Adrenal gland (tissue), 9 donors: ENCODE measurements at regions not wholly inside any gene's neighbourhood (a gene's known extent, or its start where the extent isn't known, plus 50 kb on each side); places are given as distances from the start of the nearest gene placed in this dataset.

Experiments used
- DNase-seq, 7 donors: peaks; one replicate each; pipeline ENCODE4 v3.0.0-alpha.2; 2019 to 2020
- H3K27ac ChIP-seq, 5 donors: fragments of 200-600 bp; sonication (generic) in 4 of 5; 1 replicate in 3 of 5; 2 replicates in 2 of 5; pipeline versions ENCODE4 v1.5.1 to v1.8.0; 2016 to 2020; ENCODE audit warnings: mild to moderate bottlenecking in 1 of 5
- H3K27me3 ChIP-seq: fragments of 200-600 bp; 2 replicates; pipeline ENCODE4 v1.8.0; 2021
- H3K36me3 ChIP-seq, 2 donors: fragments of 200-600 bp; replicated peaks in 1 of 2; 1 replicate in 1 of 2; 2 replicates in 1 of 2; pipeline versions ENCODE4 v1.5.1 to v1.8.0; 2018 to 2022
- H3K4me1 ChIP-seq, 2 donors: fragments of 200-600 bp; replicated peaks in 1 of 2; 1 replicate in 1 of 2; 2 replicates in 1 of 2; pipeline versions ENCODE4 v1.5.1 to v1.8.0; 2018 to 2021
- H3K4me3 ChIP-seq, 4 donors: fragments of 200-600 bp; sonication (generic) in 3 of 4; one replicate each; pipeline ENCODE4 v1.5.1; 2016 to 2018
- H3K9me3 ChIP-seq, 3 donors: fragments of 200-600 bp; sonication (generic) in 1 of 3; replicated peaks in 1 of 3; 1 replicate in 2 of 3; 2 replicates in 1 of 3; pipeline versions ENCODE4 v1.5.1 to v1.8.0; 2016 to 2021
- POLR2A ChIP-seq, 2 donors: fragments of 450-650 bp; IDR thresholded peaks; one replicate each; pipeline ENCODE4 v1.6.1; 2017; ENCODE audit warnings: antibody characterized with exemption in 2 of 2, mild to moderate bottlenecking in 2 of 2, moderate library complexity in 1 of 2
- WGBS, 4 donors: extraction: QIAGEN DNeasy Blood & Tissue Kit in 2 of 4; methylation state at CpG; one replicate each; pipeline versions ENCODE4 v1.1.5 to v1.1.7; 2013 to 2017; 5-methylcytosine and 5-hydroxymethylcytosine counted together
- intact Hi-C, 2 donors: fragments of 100-400 bp; cut with DNase I; formaldehyde crosslinking; loops; one replicate each; pipeline versions ENCODE4 v1.14.1 to v1.15.0; 2022 to 2023
- TF ChIP-seq, protein P1 (sequence below), 6 experiments: fragments of 450-650 bp in 4 of 6; fragments of 200-600 bp in 2 of 6; sonication (generic) in 1 of 6; IDR thresholded peaks; 1 replicate in 5 of 6; 2 replicates in 1 of 6; pipeline versions ENCODE4 v1.5.1 to v1.8.0; 2016 to 2021; ENCODE audit warnings: antibody characterized with exemption in 6 of 6, mild to moderate bottlenecking in 2 of 6, moderate library complexity in 1 of 6
- donor health status: healthy with polysubstance abuse.
- donor health status: Bipolar disorder and iron deficiency.
- donor health status: DM: yes; HTN: yes; CAD: no.
- donor health status: DM: no; HTN: no; CAD: no.
- donor health status: DM: no; HTN: no; CAD: no.

DNA sequence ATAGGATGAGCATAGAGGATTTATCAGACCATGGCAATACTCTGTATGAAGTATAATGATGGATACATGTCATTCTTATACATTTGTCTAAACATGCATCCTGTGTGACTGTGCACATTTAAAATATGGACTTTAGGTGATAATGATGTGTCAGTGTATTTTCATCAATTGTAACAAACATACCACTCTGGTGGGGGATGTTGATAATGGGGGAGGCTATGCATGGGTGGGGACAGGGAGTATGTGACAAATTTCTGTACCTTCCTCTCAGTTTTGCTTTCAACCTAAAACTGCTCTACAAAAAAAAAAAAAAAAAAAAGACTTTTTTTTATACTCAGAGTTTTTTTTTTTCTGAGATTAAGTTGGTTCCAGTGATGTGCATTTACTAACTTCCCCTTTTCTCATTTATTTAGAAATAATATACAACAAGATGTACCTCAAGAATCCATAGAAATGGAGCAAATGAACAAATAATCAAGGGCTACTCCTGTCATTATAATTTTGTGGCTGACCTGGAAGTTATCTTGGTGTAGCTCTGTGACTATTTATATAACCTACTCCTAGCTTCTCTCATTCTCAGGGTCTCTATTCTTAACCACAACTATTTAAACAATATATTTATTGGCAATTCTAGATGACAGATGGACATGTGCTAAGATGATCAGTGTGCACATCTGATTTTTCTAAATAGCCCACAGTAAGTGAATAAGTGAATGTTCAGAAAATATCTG, 108.9 kb upstream of the ITGA4 start:
- H3K4me1 ChIP-seq = no peaks in the 10 kb centered on the region
- H3K27ac ChIP-seq = no peak overlapping the region
- H3K27me3 ChIP-seq = no peaks in the 10 kb centered on the region
- H3K36me3 ChIP-seq = no peaks in the 10 kb centered on the region
- DNase-seq = no peak
- intact Hi-C loops = no loop called here
- no peak overlapping the region for H3K4me3 ChIP-seq
- H3K9me3 ChIP-seq = no peaks in the 10 kb centered on the region
- TF ChIP-seq POLR2A (IDR thresholded peaks at IDR 0.05) = no peak
- TF ChIP-seq, protein P1, sequence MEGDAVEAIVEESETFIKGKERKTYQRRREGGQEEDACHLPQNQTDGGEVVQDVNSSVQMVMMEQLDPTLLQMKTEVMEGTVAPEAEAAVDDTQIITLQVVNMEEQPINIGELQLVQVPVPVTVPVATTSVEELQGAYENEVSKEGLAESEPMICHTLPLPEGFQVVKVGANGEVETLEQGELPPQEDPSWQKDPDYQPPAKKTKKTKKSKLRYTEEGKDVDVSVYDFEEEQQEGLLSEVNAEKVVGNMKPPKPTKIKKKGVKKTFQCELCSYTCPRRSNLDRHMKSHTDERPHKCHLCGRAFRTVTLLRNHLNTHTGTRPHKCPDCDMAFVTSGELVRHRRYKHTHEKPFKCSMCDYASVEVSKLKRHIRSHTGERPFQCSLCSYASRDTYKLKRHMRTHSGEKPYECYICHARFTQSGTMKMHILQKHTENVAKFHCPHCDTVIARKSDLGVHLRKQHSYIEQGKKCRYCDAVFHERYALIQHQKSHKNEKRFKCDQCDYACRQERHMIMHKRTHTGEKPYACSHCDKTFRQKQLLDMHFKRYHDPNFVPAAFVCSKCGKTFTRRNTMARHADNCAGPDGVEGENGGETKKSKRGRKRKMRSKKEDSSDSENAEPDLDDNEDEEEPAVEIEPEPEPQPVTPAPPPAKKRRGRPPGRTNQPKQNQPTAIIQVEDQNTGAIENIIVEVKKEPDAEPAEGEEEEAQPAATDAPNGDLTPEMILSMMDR (IDR thresholded peaks at IDR 0.05) = no peak

DNA sequence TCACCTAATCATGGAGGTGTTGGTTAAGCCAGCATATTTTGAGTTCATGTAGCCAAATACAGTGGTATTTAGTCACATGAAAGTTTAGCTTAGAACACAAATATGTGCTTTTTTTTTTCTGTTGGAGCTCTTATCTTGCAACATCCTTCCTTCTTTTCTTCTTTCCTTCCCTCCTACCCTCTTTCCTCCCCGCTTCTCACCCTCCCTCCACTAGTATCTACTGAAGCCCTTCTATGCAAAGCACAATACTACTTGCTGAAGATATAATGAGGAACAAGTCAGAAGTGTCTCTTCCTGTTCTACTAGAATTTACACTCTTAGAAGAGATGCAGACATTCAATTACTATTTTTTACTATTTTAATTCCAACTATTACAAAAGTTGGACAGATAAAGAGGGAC, 105.0 kb upstream of the ITGA4 start:
- intact Hi-C loops = no loop called here
- H3K4me1 ChIP-seq = no peaks in the 10 kb centered on the region
- H3K9me3 ChIP-seq = no peaks in the 10 kb centered on the region
- no peak overlapping the region for H3K4me3 ChIP-seq
- TF ChIP-seq, protein P1 (IDR thresholded peaks at IDR 0.05) = no peak
- no peak for TF ChIP-seq POLR2A (IDR thresholded peaks at IDR 0.05)
- WGBS, 4 donors = 63 to 74% (median 68%) methylated on average over 1 of the region's 1 CpG
- no peaks in the 10 kb centered on the region for H3K27me3 ChIP-seq
- H3K36me3 ChIP-seq = no peaks in the 10 kb centered on the region
- DNase-seq = no peak
- no peak overlapping the region for H3K27ac ChIP-seq

DNA sequence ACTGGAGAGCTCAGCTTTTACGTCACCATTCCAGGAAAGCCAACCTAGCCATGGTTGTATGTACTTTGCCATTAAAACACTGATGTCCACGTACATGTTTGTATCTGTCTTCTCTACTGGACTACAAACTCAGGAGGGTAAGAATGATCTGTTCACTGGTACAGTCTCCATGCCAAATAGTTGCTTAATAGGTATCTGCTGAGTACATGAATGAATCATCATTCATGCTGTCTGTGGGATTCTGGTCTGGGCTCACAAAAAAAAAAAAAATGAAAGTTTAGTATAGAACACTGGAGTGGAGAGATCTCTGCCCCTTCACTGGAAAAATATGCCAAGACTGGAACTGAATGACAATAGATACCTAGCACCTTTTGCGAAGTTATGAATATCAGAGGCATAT, 102.6 kb upstream of the ITGA4 start:
- Histone ChIP-seq H3K4me3 (no peak overlapping the region), H3K36me3 (no peaks in the 10 kb centered on the region), H3K27me3 (no peaks in the 10 kb centered on the region), H3K9me3 (no peaks in the 10 kb centered on the region), H3K27ac (no peak overlapping the region), H3K4me1 (no peaks in the 10 kb centered on the region)
- no peak for TF ChIP-seq POLR2A (IDR thresholded peaks at IDR 0.05)
- TF ChIP-seq, protein P1 (IDR thresholded peaks at IDR 0.05) = no peak
- WGBS, 4 donors = 75 to 80% (median 76%) methylated on average over 3 of the region's 3 CpGs
- DNase-seq = no peak
- intact Hi-C loops = no loop called here

DNA sequence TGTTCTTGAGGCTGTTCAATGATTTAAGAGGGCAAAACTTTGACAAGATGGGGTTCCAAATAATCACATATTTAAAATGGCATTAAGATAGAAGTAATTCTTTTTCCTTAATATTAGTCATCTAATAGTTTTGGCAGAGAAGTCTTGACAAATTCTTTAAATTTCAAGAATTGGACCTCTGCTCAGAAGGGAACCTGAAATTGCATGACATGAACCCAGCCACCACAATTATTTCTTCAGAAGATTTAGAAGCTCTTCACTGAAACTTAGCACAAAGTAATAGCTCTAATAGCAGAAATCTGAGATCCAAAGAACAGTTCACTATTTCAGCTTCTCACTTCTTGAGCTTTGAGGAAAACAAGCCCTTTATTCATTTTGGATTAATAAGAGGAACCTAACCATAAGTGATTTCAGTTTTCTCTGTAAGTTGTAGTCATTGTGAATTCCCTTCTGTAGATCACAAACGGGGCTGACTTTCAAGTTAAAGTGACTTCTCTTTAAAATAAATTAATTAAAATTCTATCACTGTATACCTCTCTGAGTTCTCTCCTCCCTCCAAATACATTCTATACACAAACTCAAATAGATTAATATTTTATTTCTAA, 100.6 kb upstream of the ITGA4 start:
- intact Hi-C loops = no loop called here
- 48 to 58% (median 50%) methylated on average over 1 of the region's 1 CpG for WGBS, 4 donors

More for the DNA sequence above, 100.6 kb upstream of the ITGA4 start:
- Histone ChIP-seq H3K9me3 (no peaks in the 10 kb centered on the region), H3K4me3 (no peak overlapping the region), H3K27ac (no peak overlapping the region), H3K36me3 (no peaks in the 10 kb centered on the region), H3K27me3 (no peaks in the 10 kb centered on the region), H3K4me1 (no peaks in the 10 kb centered on the region)
- TF ChIP-seq, protein P1 (IDR thresholded peaks at IDR 0.05) = no peak
- no peak for TF ChIP-seq POLR2A (IDR thresholded peaks at IDR 0.05)
- no peak for DNase-seq
